H1 (cell line): ENCODE measurements at regions not wholly inside any gene's neighbourhood (a gene's known extent, or its start where the extent isn't known, plus 50 kb on each side); places are given as distances from the start of the nearest gene placed in this dataset.

Experiments
- CTCF ChIA-PET: fragments of 300-600 bp; sonication (Branson Sonifier 250); formaldehyde crosslinking; loops from one replicate; lab custom pipeline; 2021; ENCODE audit not compliant: partially characterized antibody; lab: Charles Lee
- POLR2A ChIA-PET: fragments of 300-600 bp; sonication (Branson Sonifier 250); formaldehyde crosslinking; loops from one replicate; lab custom pipeline; 2021; ENCODE audit warnings: inconsistent platforms; ENCODE audit not compliant: partially characterized antibody; lab: Charles Lee
- DNase-seq, 2 experiments: peaks; one replicate each; pipeline versions ENCODE4 v3.0.0 to v3.0.0-alpha.2; 2010 to 2022; ENCODE audit warnings: low spot score in 2 of 2, low read depth in 1 of 2, mixed read lengths in 1 of 2
- FAIRE-seq: peaks from 2 replicates; lab custom pipeline; 2011; peaks lifted over from hg19 to GRCh38; lab: Jason Lieb, UNC
- H2AFZ ChIP-seq: 2 replicates; pipeline ENCODE4 v1.8.1; 2012; ENCODE audit warnings: low read length, inconsistent platforms
- H2AK5ac ChIP-seq: 2 replicates; pipeline ENCODE4 v1.6.1; 2013; ENCODE audit warnings: low read depth, low read length
- H2BK120ac ChIP-seq: replicated peaks from 2 replicates; pipeline ENCODE3; 2013; ENCODE audit warnings: low read depth, low read length, inconsistent platforms
- H2BK12ac ChIP-seq: 2 replicates; pipeline ENCODE4 v1.6.1; 2013; ENCODE audit warnings: low read depth, low read length
- H2BK15ac ChIP-seq: 2 replicates; pipeline ENCODE4 v1.6.1; 2013; ENCODE audit warnings: low read length
- H2BK20ac ChIP-seq: 2 replicates; pipeline ENCODE4 v1.6.1; 2013; ENCODE audit warnings: low read length
- H2BK5ac ChIP-seq: 2 replicates; pipeline ENCODE4 v1.6.1; 2013; ENCODE audit warnings: low read depth, low read length
- H3K14ac ChIP-seq: 2 replicates; pipeline ENCODE4 v1.6.1; 2013; ENCODE audit warnings: inconsistent platforms; ENCODE audit not compliant: insufficient read length
- H3K18ac ChIP-seq: 2 replicates; pipeline ENCODE4 v1.6.1; 2013; ENCODE audit warnings: low read length; ENCODE audit errors: extremely low read depth
- H3K23ac ChIP-seq: 2 replicates; pipeline ENCODE4 v1.6.1; 2013; ENCODE audit warnings: inconsistent platforms; ENCODE audit not compliant: insufficient read length
- H3K23me2 ChIP-seq: 2 replicates; pipeline ENCODE4 v1.6.1; 2013; ENCODE audit warnings: low read depth, low read length
- H3K27ac ChIP-seq: 2 replicates; pipeline ENCODE4 v1.6.1; 2011; ENCODE audit warnings: low read depth, low read length, inconsistent platforms
- H3K27me3 ChIP-seq, 4 experiments: replicated peaks in 1 of 4; 1 replicate in 1 of 4; 2 replicates in 3 of 4; pipeline versions ENCODE4 v1.6.1 to v1.8.1; 2011 to 2013; ENCODE audit warnings: low read length in 3 of 4, mild to moderate bottlenecking in 3 of 4, inconsistent platforms in 2 of 4, mixed read lengths in 2 of 4, moderate library complexity in 1 of 4; ENCODE audit not compliant: control insufficient read depth in 3 of 4, insufficient read depth in 3 of 4; ENCODE audit errors: extremely low read depth in 1 of 4
- H3K36me3 ChIP-seq, 4 experiments: 2 replicates each; pipeline versions ENCODE4 v1.6.1 to v1.8.1; 2011 to 2013; ENCODE audit warnings: mild to moderate bottlenecking in 4 of 4, low read length in 3 of 4, moderate library complexity in 2 of 4, control low read depth in 1 of 4, inconsistent platforms in 1 of 4; ENCODE audit not compliant: insufficient read depth in 4 of 4, control insufficient read depth in 2 of 4
- H3K4ac ChIP-seq: replicated peaks from 2 replicates; pipeline ENCODE3; 2013; ENCODE audit warnings: low read length, low read depth, mixed read lengths, inconsistent platforms; ENCODE audit not compliant: insufficient read length
- H3K4me1 ChIP-seq, 4 experiments: replicated peaks in 1 of 4; 1 replicate in 1 of 4; 2 replicates in 3 of 4; pipeline versions ENCODE4 v1.6.1 to v1.8.1; 2011 to 2013; ENCODE audit warnings: low read length in 3 of 4, inconsistent platforms in 2 of 4, mixed read lengths in 1 of 4; ENCODE audit not compliant: insufficient read depth in 4 of 4, control insufficient read depth in 3 of 4
- H3K4me2 ChIP-seq, 2 experiments: 2 replicates each; pipeline versions ENCODE4 v1.6.1 to v1.8.1; 2011 to 2013; ENCODE audit warnings: low read depth in 2 of 2, low read length in 2 of 2, control low read depth in 1 of 2, inconsistent platforms in 1 of 2, mild to moderate bottlenecking in 1 of 2; ENCODE audit not compliant: insufficient read depth in 1 of 2
- H3K4me3 ChIP-seq, 4 experiments: fragments of 200-600, 300-600 bp in 1 of 4; sonication (generic), shearing (Covaris generic), sonication (Bioruptor Twin) in 1 of 4; 2 replicates each; pipeline versions ENCODE4 v1.5.1 to v1.8.1; 2011 to 2016; ENCODE audit warnings: low read length in 4 of 4, low read depth in 3 of 4, control low read depth in 2 of 4, inconsistent platforms in 2 of 4, mild to moderate bottlenecking in 2 of 4, mixed read lengths in 1 of 4, moderate library complexity in 1 of 4; ENCODE audit not compliant: insufficient read depth in 2 of 4; ENCODE audit errors: extremely low read depth in 1 of 4
- H3K56ac ChIP-seq: replicated peaks from 2 replicates; pipeline ENCODE3; 2013; ENCODE audit warnings: low read depth, mild to moderate bottlenecking, mixed read lengths, low read length, inconsistent platforms; ENCODE audit not compliant: insufficient read length
- H3K79me1 ChIP-seq: 2 replicates; pipeline ENCODE4 v1.6.1; 2013; ENCODE audit warnings: low read depth, low read length, control low read depth
- H3K79me2 ChIP-seq, 2 experiments: 2 replicates each; pipeline versions ENCODE4 v1.6.1 to v1.8.1; 2012 to 2013; ENCODE audit warnings: low read length in 2 of 2, mild to moderate bottlenecking in 2 of 2, inconsistent platforms in 1 of 2; ENCODE audit not compliant: insufficient read depth in 2 of 2, control insufficient read depth in 1 of 2
- H3K9ac ChIP-seq, 4 experiments: replicated peaks in 1 of 4; 1 replicate in 1 of 4; 2 replicates in 3 of 4; pipeline versions ENCODE4 v1.6.1 to v1.8.1; 2011 to 2013; ENCODE audit warnings: low read depth in 3 of 4, low read length in 3 of 4, control low read depth in 2 of 4, mild to moderate bottlenecking in 2 of 4, moderate library complexity in 2 of 4, inconsistent platforms in 1 of 4; ENCODE audit errors: extremely low read depth in 1 of 4
- H3K9me3 ChIP-seq, 2 experiments: 2 replicates each; pipeline versions ENCODE4 v1.6.1 to v1.8.1; 2012 to 2013; ENCODE audit warnings: mild to moderate bottlenecking in 2 of 2, moderate library complexity in 2 of 2, control low read depth in 1 of 2, inconsistent platforms in 1 of 2, low read depth in 1 of 2, low read length in 1 of 2, mixed read lengths in 1 of 2; ENCODE audit not compliant: insufficient read depth in 2 of 2
- H4K20me1 ChIP-seq, 2 experiments: replicated peaks in 1 of 2; 2 replicates each; pipeline versions ENCODE3 to v1.8.1; 2011 to 2013; ENCODE audit warnings: inconsistent platforms in 2 of 2, low read length in 2 of 2, mild to moderate bottlenecking in 1 of 2; ENCODE audit not compliant: insufficient read depth in 2 of 2, control insufficient read depth in 1 of 2
- H4K5ac ChIP-seq: 2 replicates; pipeline ENCODE4 v1.6.1; 2013; ENCODE audit warnings: low read length, low read depth, mixed read lengths, inconsistent platforms; ENCODE audit not compliant: insufficient read length
- H4K8ac ChIP-seq: 2 replicates; pipeline ENCODE4 v1.8.0; 2013; ENCODE audit warnings: mild to moderate bottlenecking, moderate library complexity, low read length, inconsistent platforms; ENCODE audit not compliant: insufficient read depth; ENCODE audit errors: extremely low read depth
- H4K91ac ChIP-seq: replicated peaks from 2 replicates; pipeline ENCODE3; 2013; ENCODE audit warnings: low read length, mixed read lengths, inconsistent platforms; ENCODE audit not compliant: insufficient read length
- CHD2 ChIP-seq: IDR thresholded peaks from 2 replicates; pipeline ENCODE4 v1.6.1; 2012; ENCODE audit warnings: low read length, improper control_type of control experiment
- EP300 ChIP-seq, 2 experiments: IDR thresholded peaks; 1 replicate in 1 of 2; 2 replicates in 1 of 2; pipeline ENCODE4 v1.6.1; 2011 to 2012; ENCODE audit warnings: low read depth in 2 of 2, low read length in 2 of 2, mild to moderate bottlenecking in 2 of 2, borderline replicate concordance in 1 of 2, inconsistent platforms in 1 of 2, moderate library complexity in 1 of 2
- KDM5A ChIP-seq: fragments of 200-600 bp; IDR thresholded peaks from 2 replicates; pipeline ENCODE4 v1.7.1; 2012; ENCODE audit warnings: mild to moderate bottlenecking, low read length, inconsistent platforms, mixed read lengths
- NRF1 ChIP-seq: IDR thresholded peaks from 2 replicates; pipeline ENCODE4 v1.6.1; 2011; ENCODE audit warnings: mild to moderate bottlenecking, low read depth, low read length, improper control_type of control experiment
- RFX5 ChIP-seq: IDR thresholded peaks from 2 replicates; pipeline ENCODE4 v1.6.1; 2011; ENCODE audit warnings: low read depth, low read length, improper control_type of control experiment, borderline replicate concordance
- SIRT6 ChIP-seq: IDR thresholded peaks from one replicate; pipeline ENCODE4 v1.7.1; 2012; ENCODE audit warnings: low read length, inconsistent platforms
- SP1 ChIP-seq: IDR thresholded peaks from 2 replicates; pipeline ENCODE4 v1.6.1; 2011; ENCODE audit warnings: low read depth, low read length
- SP2 ChIP-seq: IDR thresholded peaks from 2 replicates; pipeline ENCODE4 v1.6.1; 2012; ENCODE audit warnings: mild to moderate bottlenecking, low read length, inconsistent platforms
- TAF7 ChIP-seq: optimal IDR thresholded peaks from 2 replicates; pipeline ENCODE3; 2011; ENCODE audit warnings: low read depth, mild to moderate bottlenecking, inconsistent platforms, low read length, moderate library complexity, borderline replicate concordance
- TBP ChIP-seq: IDR thresholded peaks from 2 replicates; pipeline ENCODE4 v1.6.1; 2011; ENCODE audit warnings: low read depth, low read length, improper control_type of control experiment
- WGBS, 2 experiments: shearing (Covaris generic) in 1 of 2; methylation state at CpG; one replicate each; pipeline versions ENCODE4 v1.1.6 to v1.1.7; 2013 to 2015; ENCODE audit warnings: low lambda C conversion rate in 2 of 2, mixed read lengths in 2 of 2, inconsistent platforms in 1 of 2, low coverage in 1 of 2, missing lambda C conversion rate in 1 of 2; ENCODE audit not compliant: insufficient replicate concordance in 2 of 2, insufficient coverage in 1 of 2, insufficient read length in 1 of 2; ENCODE audit errors: extremely low coverage in 1 of 2, missing lambda C conversion rate in 1 of 2; 5-methylcytosine and 5-hydroxymethylcytosine counted together
- TF ChIP-seq, protein P1 (sequence below), 3 experiments: IDR thresholded peaks; 1 replicate in 2 of 3; 2 replicates in 1 of 3; pipeline versions ENCODE4 v1.5.1 to v1.6.1; 2011; ENCODE audit warnings: low read length in 3 of 3, mild to moderate bottlenecking in 3 of 3, inconsistent platforms in 2 of 3, low read depth in 1 of 3, moderate library complexity in 1 of 3; ENCODE audit not compliant: insufficient read depth in 1 of 3; ENCODE audit errors: control extremely low read depth in 1 of 3
- TF ChIP-seq, protein P2 (sequence below): IDR thresholded peaks from 2 replicates; pipeline ENCODE4 v1.6.1; 2011; ENCODE audit warnings: low read length, improper control_type of control experiment

DNA sequence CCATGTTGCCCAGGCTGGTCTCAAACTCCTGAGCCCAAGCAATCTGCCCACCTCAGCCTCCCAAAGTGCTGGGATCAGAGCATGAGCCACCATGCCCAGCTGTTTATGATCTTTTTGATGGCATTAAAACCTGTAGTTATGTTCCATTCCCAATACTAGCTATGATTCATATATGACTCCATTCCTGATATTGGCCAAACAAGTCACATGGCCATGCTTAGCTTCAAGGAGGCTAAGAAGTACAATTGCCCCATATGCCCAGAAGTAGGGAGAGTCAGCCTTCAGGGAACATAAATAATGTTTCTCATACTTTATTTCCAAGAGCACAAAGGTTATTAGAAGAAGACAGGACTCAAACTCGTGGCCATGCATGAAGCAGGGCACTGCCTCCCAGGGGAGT lies 132.4 kb upstream of the RAB6C start:
- no peak overlapping the region for H3K9ac ChIP-seq
- no peak overlapping the region for H3K56ac ChIP-seq
- no peak overlapping the region for H2BK120ac ChIP-seq
- H3K4me3 ChIP-seq = no peak overlapping the region
- no peak overlapping the region for H2BK20ac ChIP-seq
- H4K5ac ChIP-seq = no peak overlapping the region
- FAIRE-seq (no peak), DNase-seq (no peak)
- H3K4me2 ChIP-seq = no peak overlapping the region
- H4K91ac ChIP-seq = no peak overlapping the region
- no peak overlapping the region for H3K18ac ChIP-seq
- H3K27ac ChIP-seq = no peak overlapping the region
- no peaks in the 10 kb centered on the region for H3K79me2 ChIP-seq
- H3K36me3 ChIP-seq = no peaks in the 10 kb centered on the region
- H3K14ac ChIP-seq = no peak overlapping the region
- no peak overlapping the region for H2AFZ ChIP-seq
- CTCF ChIA-PET = interaction anchor here (0.9 to 1.7 kb wide), 7 partner anchors 10 to 1099 kb away, joined by 3 to 5 read pairs (median 3); no protein-coding TSS in a partner anchor
- WGBS, 2 experiments = 80% methylated on average over 1 of the region's 1 CpG; no CpG with 5 or more reads in 1 of the 2 experiments
- H2BK12ac ChIP-seq = no peak overlapping the region
- no peak overlapping the region for H2AK5ac ChIP-seq
- H3K23ac ChIP-seq = no peak overlapping the region
- H3K9me3 ChIP-seq = 0 out of 4 replicates have a peak, but pooled peaks cover 0 to 2% of the 10 kb centered on the region in 2 experiments
- no peaks in the 10 kb centered on the region for H4K20me1 ChIP-seq
- H3K23me2 ChIP-seq = no peaks in the 10 kb centered on the region; the same call in 1 of the 2 replicates
- H2BK15ac ChIP-seq = no peak overlapping the region
- no peak overlapping the region for H3K4ac ChIP-seq
- H3K79me1 ChIP-seq = no peaks in the 10 kb centered on the region
- H3K27me3 ChIP-seq = no peaks in the 10 kb centered on the region; a peak in 1 of 7 replicates
- H2BK5ac ChIP-seq = no peak overlapping the region
- POLR2A ChIA-PET = no interaction called here
- no peaks in the 10 kb centered on the region for H3K4me1 ChIP-seq
- no peak overlapping the region for H4K8ac ChIP-seq
- TF ChIP-seq RFX5 (no peak), SP1 (no peak), TAF7 (no peak), SIRT6 (no peak), CHD2 (no peak), TBP (no peak), KDM5A (no peak), NRF1 (no peak), EP300 (IDR thresholded peaks at IDR 0.05; ENCODE audit: borderline replicate concordance in 1 of 2, low read depth in 2 of 2, low read length in 2 of 2) (no peak), SP2 (no peak)
- TF ChIP-seq, protein P1, sequence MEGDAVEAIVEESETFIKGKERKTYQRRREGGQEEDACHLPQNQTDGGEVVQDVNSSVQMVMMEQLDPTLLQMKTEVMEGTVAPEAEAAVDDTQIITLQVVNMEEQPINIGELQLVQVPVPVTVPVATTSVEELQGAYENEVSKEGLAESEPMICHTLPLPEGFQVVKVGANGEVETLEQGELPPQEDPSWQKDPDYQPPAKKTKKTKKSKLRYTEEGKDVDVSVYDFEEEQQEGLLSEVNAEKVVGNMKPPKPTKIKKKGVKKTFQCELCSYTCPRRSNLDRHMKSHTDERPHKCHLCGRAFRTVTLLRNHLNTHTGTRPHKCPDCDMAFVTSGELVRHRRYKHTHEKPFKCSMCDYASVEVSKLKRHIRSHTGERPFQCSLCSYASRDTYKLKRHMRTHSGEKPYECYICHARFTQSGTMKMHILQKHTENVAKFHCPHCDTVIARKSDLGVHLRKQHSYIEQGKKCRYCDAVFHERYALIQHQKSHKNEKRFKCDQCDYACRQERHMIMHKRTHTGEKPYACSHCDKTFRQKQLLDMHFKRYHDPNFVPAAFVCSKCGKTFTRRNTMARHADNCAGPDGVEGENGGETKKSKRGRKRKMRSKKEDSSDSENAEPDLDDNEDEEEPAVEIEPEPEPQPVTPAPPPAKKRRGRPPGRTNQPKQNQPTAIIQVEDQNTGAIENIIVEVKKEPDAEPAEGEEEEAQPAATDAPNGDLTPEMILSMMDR (IDR thresholded peaks at IDR 0.05; ENCODE audit: control extremely low read depth in 1 of 3, insufficient read depth in 1 of 3, low read depth in 1 of 3, low read length in 3 of 3) = no peak
- TF ChIP-seq, protein P2, sequence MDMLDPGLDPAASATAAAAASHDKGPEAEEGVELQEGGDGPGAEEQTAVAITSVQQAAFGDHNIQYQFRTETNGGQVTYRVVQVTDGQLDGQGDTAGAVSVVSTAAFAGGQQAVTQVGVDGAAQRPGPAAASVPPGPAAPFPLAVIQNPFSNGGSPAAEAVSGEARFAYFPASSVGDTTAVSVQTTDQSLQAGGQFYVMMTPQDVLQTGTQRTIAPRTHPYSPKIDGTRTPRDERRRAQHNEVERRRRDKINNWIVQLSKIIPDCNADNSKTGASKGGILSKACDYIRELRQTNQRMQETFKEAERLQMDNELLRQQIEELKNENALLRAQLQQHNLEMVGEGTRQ = no peak
